HepG2 (cell line): ENCODE measurements at regions not wholly inside any gene's neighbourhood (a gene's known extent, or its start where the extent isn't known, plus 50 kb on each side); places are given as distances from the start of the nearest gene placed in this dataset.

ENCODE experiments used
- BCLAF1 ChIP-seq: fragments of 450-650 bp; IDR thresholded peaks from 2 replicates; pipeline ENCODE4 v1.6.1; 2017; ENCODE audit warnings: mild to moderate bottlenecking
- HHEX ChIP-seq: IDR thresholded peaks from 2 replicates; pipeline ENCODE4 v1.6.1; 2016; ENCODE audit warnings: control low read depth
- HOXA3 ChIP-seq: sonication (generic); formaldehyde crosslinking; IDR thresholded peaks from 2 replicates; pipeline ENCODE4 v1.5.0; 2020; ENCODE audit warnings: missing genetic modification reagents
- HOXA5 ChIP-seq: sonication (generic); formaldehyde crosslinking; IDR thresholded peaks from 2 replicates; pipeline ENCODE4 v1.4.0; 2020; ENCODE audit warnings: missing genetic modification reagents
- KDM1A ChIP-seq: IDR thresholded peaks from 2 replicates; pipeline ENCODE4 v1.6.1; 2016; ENCODE audit warnings: missing compliant biosample characterization
- MLX ChIP-seq: IDR thresholded peaks from 2 replicates; pipeline ENCODE4 v1.6.1; 2016
- MTA3 ChIP-seq: sonication (generic); formaldehyde crosslinking; IDR thresholded peaks from 2 replicates; pipeline ENCODE4 v1.4.0; 2020; ENCODE audit warnings: missing genetic modification reagents
- MXI1 ChIP-seq: IDR thresholded peaks from 3 replicates; pipeline ENCODE4 v1.6.1; 2012; ENCODE audit warnings: low read depth, low read length, inconsistent platforms, borderline replicate concordance
- NFIC ChIP-seq: IDR thresholded peaks from 2 replicates; pipeline ENCODE4 v1.6.1; 2012; ENCODE audit warnings: mild to moderate bottlenecking, low read length, inconsistent platforms
- NR2F2 ChIP-seq: IDR thresholded peaks from 2 replicates; pipeline ENCODE4 v1.6.1; 2012; ENCODE audit warnings: low read depth, inconsistent platforms, borderline replicate concordance
- PHF20 ChIP-seq: sonication (generic); formaldehyde crosslinking; IDR thresholded peaks from 2 replicates; pipeline ENCODE4 v1.5.0; 2020; ENCODE audit warnings: mild to moderate bottlenecking, missing genetic modification reagents
- PHF5A ChIP-seq: IDR thresholded peaks from one replicate; pipeline ENCODE4 v1.6.1; 2018; ENCODE audit warnings: low read depth, missing genetic modification reagents; ENCODE audit not compliant: unreplicated experiment
- PRMT3 ChIP-seq: sonication (generic); formaldehyde crosslinking; IDR thresholded peaks from 2 replicates; pipeline ENCODE4 v1.8.1; 2022; ENCODE audit warnings: low read depth, mild to moderate bottlenecking, moderate library complexity, missing genetic modification reagents, borderline replicate concordance
- RNF219 ChIP-seq: sonication (generic); formaldehyde crosslinking; IDR thresholded peaks from 2 replicates; pipeline ENCODE4 v1.5.0; 2020; ENCODE audit warnings: mild to moderate bottlenecking, missing genetic modification reagents
- STAT5B ChIP-seq: sonication (generic); formaldehyde crosslinking; IDR thresholded peaks from 2 replicates; pipeline ENCODE4 v1.4.0; 2020; ENCODE audit warnings: missing genetic modification reagents
- SUZ12 ChIP-seq: fragments of 150-350 bp; IDR thresholded peaks from 2 replicates; pipeline ENCODE4 v1.6.1; 2014; ENCODE audit warnings: low read depth, low read length
- TBX3 ChIP-seq: fragments of 450-650 bp; IDR thresholded peaks from 2 replicates; pipeline ENCODE4 v1.6.1; 2017; ENCODE audit warnings: antibody characterized with exemption, mild to moderate bottlenecking, inconsistent platforms, borderline replicate concordance
- XBP1 ChIP-seq: sonication (generic); formaldehyde crosslinking; IDR thresholded peaks from 2 replicates; pipeline ENCODE4 v1.5.0; 2020; ENCODE audit warnings: missing genetic modification reagents
- ZBTB3 ChIP-seq: sonication (generic); formaldehyde crosslinking; IDR thresholded peaks from 2 replicates; pipeline ENCODE4 v1.4.0; 2020; ENCODE audit warnings: low read depth, mild to moderate bottlenecking, moderate library complexity, missing genetic modification reagents, borderline replicate concordance
- ZFYVE20 ChIP-seq: sonication (generic); formaldehyde crosslinking; IDR thresholded peaks from 2 replicates; pipeline ENCODE4 v1.8.0; 2023; ENCODE audit warnings: low read depth, mild to moderate bottlenecking, moderate library complexity, missing genetic modification reagents, borderline replicate concordance
- ZNF446 ChIP-seq: sonication (generic); formaldehyde crosslinking; IDR thresholded peaks from 2 replicates; pipeline ENCODE4 v1.5.0; 2020; ENCODE audit warnings: mild to moderate bottlenecking, missing genetic modification reagents
- ZNF572 ChIP-seq: sonication (generic); formaldehyde crosslinking; IDR thresholded peaks from 2 replicates; pipeline ENCODE4 v1.5.1; 2020; ENCODE audit warnings: mild to moderate bottlenecking, missing genetic modification reagents
- ZNF790 ChIP-seq: sonication (generic); formaldehyde crosslinking; IDR thresholded peaks from 2 replicates; pipeline ENCODE4 v1.8.0; 2022; ENCODE audit warnings: missing genetic modification reagents, mild to moderate bottlenecking, borderline replicate concordance

- TF ChIP-seq NFIC (0 out of 2 replicates have a peak, but pooled peaks have one; percentile 33), HHEX (no peak), KDM1A (CRISPR knock-in tag) (peak; percentile 31; the same call in 1 of the 2 replicates), PHF5A (peak; percentile 23), ZNF446 (CRISPR knock-in tag) (0 out of 2 replicates have a peak, but pooled peaks have one; percentile 53), BCLAF1 (no peak), MXI1 (no peak), STAT5B (no peak), ZNF572 (peak; percentile 73; the same call in 1 of the 2 replicates), MTA3 (no peak), HOXA5 (CRISPR knock-in tag) (0 out of 2 replicates have a peak, but pooled peaks have one; percentile 13), MLX (CRISPR knock-in tag) (0 out of 2 replicates have a peak, but pooled peaks have one; percentile 38), XBP1 (CRISPR knock-in tag) (no peak), SUZ12 (no peak), RNF219 (CRISPR knock-in tag) (peak; percentile 98), ZNF790 (CRISPR knock-in tag) (0 out of 2 replicates have a peak, but pooled peaks have one; percentile 71), PRMT3 (no peak), NR2F2 (peak; percentile 69; the same call in 1 of the 2 replicates), ZFYVE20 (CRISPR knock-in tag) (no peak), HOXA3 (CRISPR knock-in tag) (peak; percentile 97), ZBTB3 (CRISPR knock-in tag) (no peak; the same call in 1 of the 2 replicates), PHF20 (CRISPR knock-in tag) (peak; percentile 60; the same call in 1 of the 2 replicates), TBX3 (peak; percentile 32; the same call in 1 of the 2 replicates)
These were observed 79.6 kb upstream of the BTN3A2 start (continued) for GRCh38 chr6:26285143-26286134.
